HG02623 (cell line): ENCODE measurements at regions not wholly inside any gene's neighbourhood (a gene's known extent, or its start where the extent isn't known, plus 50 kb on each side); places are given as distances from the start of the nearest gene placed in this dataset.
"Not testable (repeated sequence)": the region's sequence is repeated elsewhere in the genome, so short reads cannot be mapped to it uniquely, and the experiment has no call there.

Experiments
- ATAC-seq: cut with Tn5 transposase; IDR thresholded peaks from one replicate; pipeline ENCODE4 v1.9.1; 2021; ENCODE audit warnings: moderate library complexity; ENCODE audit not compliant: unreplicated experiment

GRCh38 chr15:46088486-46089445 is 453.9 kb downstream of the SQOR start:
- no peak for ATAC-seq

DNA sequence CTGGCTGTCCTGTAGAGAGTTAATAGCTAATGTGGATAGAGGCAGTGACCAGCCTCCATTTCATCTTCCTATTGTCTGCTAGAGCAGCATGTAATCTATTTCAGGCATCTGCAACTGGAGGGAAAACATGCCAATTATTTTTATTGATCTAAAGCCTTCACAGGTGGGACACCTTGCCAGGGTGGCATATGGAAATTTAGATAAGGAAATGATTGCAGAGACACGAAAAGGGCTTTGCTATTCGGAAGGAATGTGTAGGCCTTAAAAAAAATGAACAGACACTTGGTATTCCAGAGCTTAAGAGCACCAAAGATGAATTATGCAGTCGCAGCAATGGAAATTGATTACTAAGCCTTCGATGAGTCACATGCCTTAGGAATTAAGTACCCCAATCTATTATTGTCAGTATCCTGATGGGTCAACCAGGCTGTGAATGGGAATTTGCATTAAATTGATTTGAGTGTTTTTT is 454.7 kb downstream of the SQOR start:
- ATAC-seq, result no peak

DNA sequence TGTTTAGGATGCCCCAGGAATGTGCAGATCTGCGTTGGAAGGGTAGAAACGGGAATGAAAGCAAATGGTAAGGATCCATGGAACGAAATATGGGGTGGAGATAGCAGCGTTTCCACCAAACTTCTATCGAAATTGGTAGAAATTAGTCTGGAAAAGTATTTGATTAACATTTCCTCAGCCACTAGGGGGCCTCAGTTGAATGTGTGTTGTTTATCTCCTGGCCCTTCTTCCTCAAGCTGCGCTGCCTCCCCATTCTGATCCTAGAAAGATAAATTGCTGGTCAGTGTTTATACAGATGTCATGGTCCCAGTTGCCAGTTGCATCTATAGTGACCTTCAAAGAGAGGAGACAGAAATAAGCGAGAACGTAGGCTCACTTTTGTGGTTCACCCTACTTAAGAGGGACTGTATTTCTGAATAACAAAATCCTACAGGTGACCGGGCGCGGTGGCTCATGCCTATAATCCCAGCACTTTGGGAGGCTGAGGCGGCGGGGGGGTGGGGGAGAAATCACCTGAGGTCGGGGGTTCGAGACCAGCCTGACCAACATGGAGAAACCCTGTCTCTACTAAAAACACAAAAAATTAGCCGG is 457.1 kb downstream of the SQOR start:
- ATAC-seq, result no peak

GRCh38 chr15:46098006-46098405 is 463.2 kb downstream of the SQOR start:
- not testable (repeated sequence) for ATAC-seq

DNA sequence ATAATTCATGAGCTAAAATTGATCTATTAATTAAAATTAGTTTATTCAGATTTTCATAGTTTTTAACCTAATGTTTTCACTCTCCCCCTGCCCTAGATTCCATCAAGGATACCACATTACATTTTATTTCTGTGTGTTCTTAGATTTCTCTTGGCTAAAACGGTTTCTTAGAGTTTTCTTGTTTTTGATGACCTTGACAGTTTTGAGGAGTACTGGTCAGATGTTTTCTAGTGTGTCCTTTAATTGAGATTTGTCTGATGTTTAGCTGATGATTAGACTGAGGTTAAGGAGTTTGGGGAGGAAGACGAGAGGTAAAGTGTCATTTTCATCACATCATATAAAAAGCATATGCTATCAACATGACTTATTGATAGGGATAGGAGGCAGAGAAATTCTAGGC is 475.9 kb downstream of the SQOR start:
- ATAC-seq, result no peak

GRCh38 chr15:46111730-46112129 is 476.9 kb downstream of the SQOR start:
- no peak for ATAC-seq

DNA sequence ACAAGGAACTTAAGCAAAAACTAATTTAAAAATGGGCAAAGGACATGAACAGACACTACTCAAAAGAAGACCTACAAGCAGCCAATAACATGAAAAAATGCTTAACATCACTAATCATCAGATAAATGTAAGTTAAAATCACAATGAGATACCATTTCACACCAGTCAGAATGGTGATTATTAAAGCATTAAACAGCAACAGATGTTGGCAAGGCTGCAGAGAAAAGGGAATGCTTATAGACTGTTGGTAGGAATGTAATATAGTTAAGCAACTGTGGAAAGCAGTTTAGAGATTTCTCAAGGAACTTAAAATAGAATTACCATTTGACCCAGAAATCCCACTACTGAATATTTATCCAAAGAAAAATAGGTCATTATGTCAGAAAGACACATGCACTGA is 482.2 kb downstream of the SQOR start:
- ATAC-seq, result no peak

DNA sequence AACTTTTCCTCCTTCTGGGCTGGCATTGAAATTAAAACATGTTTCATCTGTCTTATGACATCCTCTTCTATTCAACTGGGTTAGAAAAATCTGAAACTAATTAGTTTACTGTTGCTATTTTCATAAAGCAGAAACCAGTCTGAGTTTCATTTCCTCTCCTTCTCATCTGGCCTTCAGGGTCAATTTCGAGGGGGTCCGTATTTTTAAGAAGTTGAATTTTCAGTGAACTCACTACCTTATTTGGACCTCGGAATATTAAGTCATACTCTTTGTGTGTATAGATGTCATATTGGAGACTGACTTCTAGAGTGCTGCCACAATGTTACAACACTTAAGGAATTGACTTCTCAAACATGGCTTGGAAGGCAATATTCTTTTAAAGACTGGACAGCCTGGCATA is 485.9 kb downstream of the SQOR start:
- ATAC-seq, result no peak

GRCh38 chr15:46121441-46121840 is 486.6 kb downstream of the SQOR start:
- no peak for ATAC-seq

GRCh38 chr15:46126581-46126980 is 491.8 kb downstream of the SQOR start:
- no peak for ATAC-seq

GRCh38 chr15:46127361-46127874 is 492.6 kb downstream of the SQOR start:
- ATAC-seq, result no peak

DNA sequence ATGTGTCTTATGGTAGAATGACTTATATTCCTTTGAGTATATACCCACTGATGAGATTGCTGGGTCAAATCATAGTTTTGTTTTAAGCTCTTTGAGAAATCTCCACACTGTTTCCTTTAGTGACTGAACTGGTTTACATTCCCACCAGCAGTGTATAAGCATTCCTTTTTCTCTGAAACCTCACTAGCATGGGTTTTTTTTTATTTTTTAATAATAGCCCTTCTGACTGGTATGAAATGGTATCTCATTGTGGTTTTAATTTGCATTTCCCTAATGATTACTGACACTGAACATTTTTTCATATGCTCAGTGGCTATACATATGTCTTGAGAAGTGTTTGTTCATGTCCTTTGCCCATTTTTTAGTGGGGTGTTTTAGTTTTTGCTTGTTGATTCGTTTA is 494.3 kb downstream of the SQOR start:
- no peak for ATAC-seq

DNA sequence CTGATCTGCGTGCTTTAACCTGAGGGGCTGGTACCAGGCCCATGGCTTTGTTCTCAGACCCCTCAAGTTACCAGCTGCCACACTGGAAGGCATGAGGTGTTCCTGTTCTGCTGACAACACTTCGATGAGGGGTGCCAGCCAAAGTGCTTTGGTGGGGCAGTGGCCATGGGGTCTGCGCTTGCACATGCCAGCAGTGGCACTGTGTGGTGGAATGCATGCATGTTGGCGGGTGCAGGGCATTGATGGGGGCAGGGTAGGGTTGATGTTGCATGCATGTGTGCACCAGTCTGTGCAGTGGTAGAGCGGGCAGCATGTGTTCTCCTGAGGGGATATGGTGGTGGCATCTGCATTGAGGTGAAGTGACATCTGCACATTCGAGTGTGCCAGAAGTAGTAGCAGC is 497.0 kb downstream of the SQOR start:
- no peak for ATAC-seq

GRCh38 chr15:46137443-46137842 is 502.6 kb downstream of the SQOR start:
- no peak for ATAC-seq

- no peak for ATAC-seq
Observed at GRCh38 chr15:46146002-46146401, 511.2 kb downstream of the SQOR start.

DNA sequence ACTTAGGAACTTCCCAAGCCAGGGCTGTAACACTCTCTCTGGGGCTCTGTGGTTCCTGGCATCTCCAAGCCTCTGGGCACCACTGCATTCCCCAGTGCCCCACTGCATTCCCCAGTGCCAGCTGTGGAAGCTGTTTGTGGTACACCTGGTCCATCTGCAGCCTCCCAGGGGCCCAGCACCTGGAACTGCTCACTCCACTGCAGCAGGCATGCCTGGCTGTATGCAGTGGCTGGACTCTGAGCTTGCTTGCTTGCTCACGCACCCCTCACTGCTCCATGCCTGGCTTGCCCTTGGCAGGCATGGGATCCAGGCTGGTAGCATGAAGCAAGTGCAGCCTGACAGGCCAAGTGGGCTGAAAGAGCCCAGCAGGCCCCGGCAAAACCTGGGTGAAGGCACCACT is 512.1 kb downstream of the SQOR start:
- no peak for ATAC-seq

GRCh38 chr15:46151786-46152185 is 517.0 kb downstream of the SQOR start:
- ATAC-seq, result no peak

GRCh38 chr15:46166750-46167149 is 531.9 kb downstream of the SQOR start:
- ATAC-seq, result no peak

DNA sequence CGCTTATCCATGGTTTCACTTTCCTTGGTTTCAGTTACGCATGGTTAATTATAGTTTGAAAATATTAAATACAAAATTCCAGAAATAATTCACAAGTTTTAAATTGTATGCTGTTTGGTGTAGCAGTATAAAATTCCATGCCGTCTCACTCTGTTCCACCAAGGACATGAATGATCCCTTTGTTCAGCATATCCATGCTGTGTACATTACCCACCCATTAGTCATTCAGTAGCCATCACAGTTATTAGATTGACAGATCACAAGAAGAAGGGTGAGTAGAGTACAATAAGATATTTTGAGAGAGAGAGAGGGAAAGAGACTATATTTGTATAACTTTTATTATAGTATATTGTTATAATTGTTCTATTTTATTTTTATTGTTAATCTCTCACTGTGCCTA is 535.5 kb downstream of the SQOR start:
- ATAC-seq, result no peak

DNA sequence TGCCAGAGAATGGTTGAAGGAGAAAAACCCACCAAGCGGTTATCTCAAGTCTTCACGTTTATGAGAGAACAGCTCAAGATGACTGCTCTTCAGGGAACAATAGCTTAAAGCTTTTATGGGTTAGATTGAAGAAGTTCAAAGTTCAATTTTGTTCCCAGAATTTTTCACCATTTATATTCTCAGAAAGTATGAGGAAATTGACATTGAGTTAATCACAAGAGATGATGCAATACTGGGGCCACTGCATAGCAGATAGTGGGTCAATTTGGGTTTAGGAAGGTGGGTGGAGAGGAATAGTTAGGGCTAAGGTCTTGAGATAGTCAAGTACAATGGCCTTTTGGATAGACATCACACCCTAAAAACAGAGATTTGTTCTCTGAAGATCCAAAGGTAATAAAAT is 539.3 kb downstream of the SQOR start:
- no peak for ATAC-seq

DNA sequence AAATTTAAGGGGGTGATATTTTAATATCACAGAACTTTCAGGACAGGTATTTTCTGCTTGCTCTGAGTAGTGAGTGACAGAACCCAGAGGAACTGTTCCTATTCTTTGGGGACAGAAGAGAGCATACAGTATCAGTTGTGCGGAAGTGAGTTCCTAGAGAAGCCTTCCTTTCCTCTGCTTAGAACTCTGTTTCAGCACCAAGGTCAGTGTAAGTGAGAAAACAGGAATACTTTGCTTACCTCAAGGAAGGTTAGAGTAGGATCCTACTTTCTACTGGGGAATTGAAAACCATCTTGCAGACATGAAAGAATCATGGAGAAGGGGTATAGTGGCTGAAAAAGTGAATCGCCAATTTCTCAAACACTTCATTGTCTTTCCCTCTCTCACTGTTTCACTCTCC is 542.4 kb downstream of the SQOR start:
- ATAC-seq, result no peak

DNA sequence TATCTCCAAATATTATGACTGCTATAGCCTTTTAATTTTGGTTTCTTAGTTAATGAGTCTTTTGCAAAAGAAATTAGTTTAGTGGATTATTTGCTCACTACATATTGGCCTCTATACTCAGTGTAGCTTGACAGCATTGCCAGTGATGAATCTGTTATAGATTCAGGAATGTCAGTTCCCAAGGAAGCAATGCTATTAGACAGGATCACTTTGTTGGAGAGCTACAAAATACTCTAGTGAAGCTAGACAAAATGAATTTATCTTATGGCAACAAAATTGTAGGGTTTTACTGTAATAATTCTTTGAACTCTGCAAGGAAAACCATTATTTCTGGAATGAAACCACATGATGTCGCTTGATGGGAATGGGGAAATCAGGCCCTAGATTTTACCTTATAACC is 543.3 kb downstream of the SQOR start:
- ATAC-seq, result no peak
